Adipocyte (in vitro differentiated cells): ENCODE measurements at regions not wholly inside any gene's neighbourhood (a gene's known extent, or its start where the extent isn't known, plus 50 kb on each side); places are given as distances from the start of the nearest gene placed in this dataset.

Experiments used
- DNase-seq: peaks from one replicate; pipeline ENCODE4 v3.0.0-alpha.2; 2015; ENCODE audit warnings: low read depth
- H3K27me3 ChIP-seq: replicated peaks from 2 replicates; pipeline ENCODE4 v1.7.0; 2013; ENCODE audit warnings: mild to moderate bottlenecking, low read length, moderate library complexity; ENCODE audit not compliant: control insufficient read depth, insufficient read depth
- H3K36me3 ChIP-seq: 2 replicates; pipeline ENCODE4 v1.7.0; 2013; ENCODE audit warnings: low read length, mild to moderate bottlenecking, moderate library complexity; ENCODE audit not compliant: control insufficient read depth, insufficient read depth, severe bottlenecking
- H3K4me1 ChIP-seq: 2 replicates; pipeline ENCODE4 v1.7.0; 2013; ENCODE audit warnings: mild to moderate bottlenecking, low read length, moderate library complexity; ENCODE audit not compliant: control insufficient read depth, insufficient read depth
- H3K4me3 ChIP-seq: 2 replicates; pipeline ENCODE4 v1.7.0; 2013; ENCODE audit warnings: mild to moderate bottlenecking, low read length, moderate library complexity
- H3K9ac ChIP-seq: 2 replicates; pipeline ENCODE4 v1.7.0; 2013; ENCODE audit warnings: mild to moderate bottlenecking, low read length, moderate library complexity
- H3K9me3 ChIP-seq: 2 replicates; pipeline ENCODE4 v1.7.0; 2013; ENCODE audit warnings: mild to moderate bottlenecking, low read length, moderate library complexity; ENCODE audit not compliant: control insufficient read depth

DNA sequence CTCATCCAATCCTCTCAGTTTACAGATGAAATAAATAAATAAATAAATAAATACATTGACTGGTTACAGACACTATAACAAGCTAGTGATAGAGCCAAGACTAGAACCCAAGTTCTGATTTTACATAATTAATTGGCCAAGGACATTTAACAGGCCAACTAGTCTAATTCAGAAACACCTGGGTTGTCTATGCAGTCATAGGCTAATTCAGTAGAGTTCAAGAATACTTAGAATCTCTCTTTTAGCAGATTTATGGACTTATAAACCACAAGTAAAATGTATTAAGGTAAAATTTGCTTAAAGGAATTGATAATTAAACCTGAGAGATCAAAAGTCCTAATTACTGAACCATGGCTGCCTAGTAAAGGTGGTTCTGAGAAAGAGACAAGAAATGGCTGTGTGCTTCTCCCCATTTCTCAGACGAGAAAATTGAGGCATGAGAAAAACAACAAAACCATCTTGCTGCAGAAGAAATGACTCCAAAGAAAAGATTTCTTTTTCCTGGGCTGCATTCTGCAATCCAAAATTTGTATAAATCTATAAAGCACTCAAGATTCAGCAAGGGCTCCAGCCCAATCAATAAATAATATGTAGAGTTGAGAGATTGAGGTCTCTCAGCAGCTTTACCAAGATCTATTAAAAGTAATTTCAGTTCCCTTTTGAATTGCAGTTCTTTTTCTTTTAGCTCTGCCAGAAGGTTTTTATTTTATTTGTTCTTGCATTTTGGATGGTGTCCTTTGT is 98.3 kb downstream of the DUSP10 start:
- H3K4me1 ChIP-seq = no peaks in the 10 kb centered on the region
- DNase-seq = no peak
- no peak overlapping the region for H3K4me3 ChIP-seq
- no peak overlapping the region for H3K9ac ChIP-seq
- H3K27me3 ChIP-seq = no peaks in the 10 kb centered on the region
- H3K9me3 ChIP-seq = no peaks in the 10 kb centered on the region
- H3K36me3 ChIP-seq = no peaks in the 10 kb centered on the region

DNA sequence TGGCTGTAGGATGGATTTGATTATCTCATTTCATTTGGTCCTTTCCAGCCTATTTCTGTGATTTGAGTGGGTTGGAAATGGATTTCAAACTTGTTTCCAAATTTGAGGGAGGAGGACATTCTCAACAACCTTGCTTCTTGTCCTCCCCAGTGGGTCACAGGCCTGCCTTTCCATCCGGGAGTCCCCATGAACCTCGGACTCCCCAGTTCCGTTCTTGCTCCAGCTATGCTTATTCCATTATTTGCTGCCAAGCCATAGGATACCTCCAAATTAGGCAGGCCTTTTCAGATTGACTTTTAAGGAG is 97.8 kb downstream of the DUSP10 start:
- H3K4me3 ChIP-seq = no peak overlapping the region

GRCh38 chr1:221644663-221645258 is 97.1 kb downstream of the DUSP10 start:
- Histone ChIP-seq H3K9ac (no peak overlapping the region), H3K4me3 (no peak overlapping the region), H3K9me3 (no peaks in the 10 kb centered on the region), H3K36me3 (no peaks in the 10 kb centered on the region), H3K4me1 (no peaks in the 10 kb centered on the region), H3K27me3 (no peaks in the 10 kb centered on the region)
- DNase-seq = no peak

More for the DNA sequence above, 97.8 kb downstream of the DUSP10 start:
- Histone ChIP-seq H3K9ac (no peak overlapping the region), H3K27me3 (no peaks in the 10 kb centered on the region), H3K36me3 (no peaks in the 10 kb centered on the region), H3K4me1 (no peaks in the 10 kb centered on the region), H3K9me3 (no peaks in the 10 kb centered on the region)
- DNase-seq = no peak

DNA sequence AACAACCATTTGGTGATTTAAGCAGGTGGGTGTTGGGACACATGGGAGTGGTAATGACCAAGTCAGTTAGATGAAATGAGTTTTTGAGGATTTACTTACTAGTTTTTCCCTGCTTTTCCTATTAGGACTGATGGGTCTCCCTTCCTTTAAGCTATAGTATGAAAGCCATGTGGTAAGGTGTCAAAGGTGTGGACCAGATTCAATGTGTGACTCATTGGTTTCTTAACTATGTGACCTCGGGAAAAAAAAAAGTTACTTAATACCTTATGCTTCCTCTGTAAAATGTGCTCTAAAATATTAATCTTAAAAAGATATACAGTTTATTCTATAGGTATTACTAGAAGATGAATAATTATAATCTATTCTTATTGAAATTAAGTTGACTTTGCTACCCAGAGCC is 93.7 kb downstream of the DUSP10 start:
- H3K36me3 ChIP-seq = no peaks in the 10 kb centered on the region
- H3K4me3 ChIP-seq = no peak overlapping the region
- no peaks in the 10 kb centered on the region for H3K27me3 ChIP-seq
- no peak for DNase-seq
- H3K9ac ChIP-seq = no peak overlapping the region
- no peaks in the 10 kb centered on the region for H3K9me3 ChIP-seq
- H3K4me1 ChIP-seq = no peaks in the 10 kb centered on the region
